ENCODE measurements at regions not wholly inside any gene's neighbourhood (a gene's known extent, or its start where the extent isn't known, plus 50 kb on each side); places are given as distances from the start of the nearest gene placed in this dataset.

- no peaks in the 10 kb centered on the region for H3K9me3 ChIP-seq (ENCODE audit: control insufficient read depth, low read depth, low read length)
- no peak for TF ChIP-seq CTCF (optimal IDR thresholded peaks at IDR 0.05 in 1 of 3, IDR thresholded peaks at IDR 0.05 in 1 of 3, conservative IDR thresholded peaks at IDR 0.05 in 1 of 3; ENCODE audit: extremely low read depth in 1 of 3, insufficient read depth in 2 of 3, low read length in 3 of 3)
- no peak for TF ChIP-seq EZH2 (IDR thresholded peaks at IDR 0.05; ENCODE audit: low read length)
- peaks cover 3% of the 10 kb centered on the region for H3K4me1 ChIP-seq (ENCODE audit: control insufficient read depth, extremely low read depth, insufficient read depth, low read length)
- dilution Hi-C loops (cut with MboI; ENCODE audit: extremely low pct_ligation_motif_present, low sequenced_read_pairs): no loop called here
- no peaks in the 10 kb centered on the region for H3K79me2 ChIP-seq (ENCODE audit: control insufficient read depth, insufficient read depth, low read length)
- H3K36me3 ChIP-seq (ENCODE audit: control insufficient read depth in 2 of 2, extremely low read depth in 1 of 2, insufficient read depth in 2 of 2, low read length in 2 of 2): no peaks in the 10 kb centered on the region
- FAIRE-seq (no peak), DNase-seq (ENCODE audit: low read depth, low spot score) (no peak)
- no peak overlapping the region for H3K9ac ChIP-seq (ENCODE audit: control insufficient read depth, extremely low read depth, insufficient read depth, low read length)
- H3K4me3 ChIP-seq (ENCODE audit: control insufficient read depth in 2 of 3, extremely low read depth in 1 of 3, insufficient read depth in 2 of 3, low read depth in 1 of 3, low read length in 3 of 3): no peak overlapping the region
- no peak overlapping the region for H3K4me2 ChIP-seq (ENCODE audit: control insufficient read depth, extremely low read depth, insufficient read depth, low read depth, low read length)
- H2AFZ ChIP-seq (ENCODE audit: control insufficient read depth, low read length): no peak overlapping the region
- no peaks in the 10 kb centered on the region for H3K9me1 ChIP-seq (ENCODE audit: control insufficient read depth, extremely low read depth, insufficient read depth, low read length)
- no peaks in the 10 kb centered on the region for H4K20me1 ChIP-seq (ENCODE audit: control insufficient read depth, extremely low read depth, insufficient read depth, low read length)
- no peak overlapping the region for H3K27ac ChIP-seq (ENCODE audit: control insufficient read depth, insufficient read depth, low read length)
- H3K27me3 ChIP-seq (ENCODE audit: control insufficient read depth, extremely low read depth, insufficient read depth, low read length): peaks cover 35% of the 10 kb centered on the region
Observed at GRCh38 chr3:24828011-24828410, 333.4 kb upstream of the THRB start.

GRCh38 chr3:24828551-24828950, 333.9 kb upstream of the THRB start:
- Histone ChIP-seq H3K4me2 (ENCODE audit: control insufficient read depth, extremely low read depth, insufficient read depth, low read depth, low read length) (no peak overlapping the region), H2AFZ (ENCODE audit: control insufficient read depth, low read length) (no peak overlapping the region), H3K36me3 (ENCODE audit: control insufficient read depth in 2 of 2, extremely low read depth in 1 of 2, insufficient read depth in 2 of 2, low read length in 2 of 2) (no peaks in the 10 kb centered on the region), H3K79me2 (ENCODE audit: control insufficient read depth, insufficient read depth, low read length) (no peaks in the 10 kb centered on the region), H3K4me1 (ENCODE audit: control insufficient read depth, extremely low read depth, insufficient read depth, low read length) (peaks cover 3% of the 10 kb centered on the region), H3K27me3 (ENCODE audit: control insufficient read depth, extremely low read depth, insufficient read depth, low read length) (peaks cover 35% of the 10 kb centered on the region), H3K9me3 (ENCODE audit: control insufficient read depth, low read depth, low read length) (no peaks in the 10 kb centered on the region), H3K9ac (ENCODE audit: control insufficient read depth, extremely low read depth, insufficient read depth, low read length) (no peak overlapping the region), H3K27ac (ENCODE audit: control insufficient read depth, insufficient read depth, low read length) (no peak overlapping the region), H3K9me1 (ENCODE audit: control insufficient read depth, extremely low read depth, insufficient read depth, low read length) (no peaks in the 10 kb centered on the region), H4K20me1 (ENCODE audit: control insufficient read depth, extremely low read depth, insufficient read depth, low read length) (no peaks in the 10 kb centered on the region), H3K4me3 (ENCODE audit: control insufficient read depth in 2 of 3, extremely low read depth in 1 of 3, insufficient read depth in 2 of 3, low read depth in 1 of 3, low read length in 3 of 3) (no peak overlapping the region)
- DNase-seq (ENCODE audit: low read depth, low spot score) (no peak), FAIRE-seq (no peak)
- TF ChIP-seq EZH2 (IDR thresholded peaks at IDR 0.05; ENCODE audit: low read length) (no peak), CTCF (optimal IDR thresholded peaks at IDR 0.05 in 1 of 3, IDR thresholded peaks at IDR 0.05 in 1 of 3, conservative IDR thresholded peaks at IDR 0.05 in 1 of 3; ENCODE audit: extremely low read depth in 1 of 3, insufficient read depth in 2 of 3, low read length in 3 of 3) (no peak)
- dilution Hi-C loops (cut with MboI; ENCODE audit: extremely low pct_ligation_motif_present, low sequenced_read_pairs): no loop called here
